ENCODE measurements at regions not wholly inside any gene's neighbourhood (a gene's known extent, or its start where the extent isn't known, plus 50 kb on each side); places are given as distances from the start of the nearest gene placed in this dataset.
"Not testable (repeated sequence)": the region's sequence is repeated elsewhere in the genome, so short reads cannot be mapped to it uniquely, and the experiment has no call there.

DNA sequence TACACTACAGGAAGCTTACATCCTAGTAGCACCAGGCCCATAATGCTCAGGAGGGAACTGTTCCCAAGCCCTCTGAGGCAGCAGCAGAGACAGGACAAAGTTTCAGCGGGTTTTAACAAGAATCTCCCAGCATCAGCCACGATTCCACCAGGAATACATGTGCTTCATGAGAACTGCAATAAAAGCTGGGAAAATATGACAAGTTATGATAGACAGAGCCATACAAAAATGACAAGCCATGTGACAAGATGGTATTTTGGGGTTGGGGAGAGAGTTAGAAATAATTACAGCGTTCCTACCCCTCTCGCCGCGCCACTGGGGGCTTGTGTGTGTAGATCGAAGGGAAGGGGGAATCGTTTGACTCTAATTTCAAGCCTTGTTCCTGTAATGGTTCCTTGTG lies 112.7 kb upstream of the CTBP2 start:
- no peak for DNase-seq (ENCODE audit: low spot score)

DNA sequence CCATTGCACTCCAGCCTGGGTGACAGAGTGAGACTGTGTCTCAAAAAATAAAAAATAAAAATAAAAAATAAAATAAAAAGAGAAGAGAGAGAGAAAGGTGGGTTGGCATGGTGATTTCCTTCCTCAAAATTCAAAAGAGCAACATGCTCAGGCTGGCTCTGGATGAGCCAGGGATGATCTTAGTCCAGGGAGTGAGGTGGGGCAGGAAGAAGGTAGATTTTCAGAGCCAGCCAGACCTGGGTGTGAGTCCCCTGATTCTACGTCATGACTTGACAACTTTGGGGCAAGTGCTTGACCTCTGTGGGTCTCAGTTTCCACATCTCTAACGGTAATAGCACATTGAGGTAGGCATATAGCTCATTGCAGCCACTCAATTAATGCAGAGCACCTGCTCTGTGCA lies 109.4 kb upstream of the CTBP2 start:
- DNase-seq (ENCODE audit: low spot score): no peak

DNA sequence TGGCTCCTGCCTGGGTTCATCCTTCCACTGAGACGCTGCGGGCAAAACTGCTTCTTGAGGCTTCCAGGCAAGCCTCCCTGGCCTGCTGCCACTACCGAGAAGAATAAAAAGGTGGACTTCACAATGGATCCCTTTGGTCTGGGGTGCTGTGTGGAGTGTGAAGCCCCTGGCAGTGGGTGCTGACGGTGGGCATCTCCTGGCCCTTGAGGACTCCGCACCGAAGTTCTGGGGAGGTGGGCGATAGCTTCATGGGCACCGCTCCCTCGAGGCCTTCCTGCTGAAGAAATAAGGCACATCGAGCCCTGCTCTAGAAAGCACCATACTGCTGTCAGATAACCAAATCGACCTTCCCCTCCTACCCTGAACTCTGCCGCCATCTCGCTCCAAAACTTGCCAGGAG lies 106.6 kb upstream of the CTBP2 start:
- no peak for DNase-seq (ENCODE audit: low spot score)

- DNase-seq (ENCODE audit: low spot score): no peak
Observed at GRCh38 chr10:125266541-125266940, 106.2 kb upstream of the CTBP2 start.

DNA sequence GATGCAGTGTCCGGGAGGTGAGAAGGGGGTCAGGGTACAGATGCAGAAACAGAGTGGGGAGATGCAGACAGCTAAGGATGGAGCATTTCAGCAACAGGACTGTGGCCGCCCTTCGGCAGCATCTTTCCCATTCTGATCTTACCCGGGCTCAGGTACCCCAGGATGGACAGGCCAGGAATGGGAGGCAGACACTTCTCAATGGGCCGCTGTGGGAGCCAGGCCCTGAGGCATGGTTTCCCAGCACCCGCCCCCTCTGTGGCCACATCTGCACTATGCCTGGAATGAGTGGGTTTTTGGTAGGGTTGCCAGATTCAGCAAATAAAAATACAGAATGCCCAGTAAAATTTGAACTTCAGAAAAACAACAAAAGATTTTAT lies 105.2 kb upstream of the CTBP2 start:
- DNase-seq (ENCODE audit: low spot score): no peak

DNA sequence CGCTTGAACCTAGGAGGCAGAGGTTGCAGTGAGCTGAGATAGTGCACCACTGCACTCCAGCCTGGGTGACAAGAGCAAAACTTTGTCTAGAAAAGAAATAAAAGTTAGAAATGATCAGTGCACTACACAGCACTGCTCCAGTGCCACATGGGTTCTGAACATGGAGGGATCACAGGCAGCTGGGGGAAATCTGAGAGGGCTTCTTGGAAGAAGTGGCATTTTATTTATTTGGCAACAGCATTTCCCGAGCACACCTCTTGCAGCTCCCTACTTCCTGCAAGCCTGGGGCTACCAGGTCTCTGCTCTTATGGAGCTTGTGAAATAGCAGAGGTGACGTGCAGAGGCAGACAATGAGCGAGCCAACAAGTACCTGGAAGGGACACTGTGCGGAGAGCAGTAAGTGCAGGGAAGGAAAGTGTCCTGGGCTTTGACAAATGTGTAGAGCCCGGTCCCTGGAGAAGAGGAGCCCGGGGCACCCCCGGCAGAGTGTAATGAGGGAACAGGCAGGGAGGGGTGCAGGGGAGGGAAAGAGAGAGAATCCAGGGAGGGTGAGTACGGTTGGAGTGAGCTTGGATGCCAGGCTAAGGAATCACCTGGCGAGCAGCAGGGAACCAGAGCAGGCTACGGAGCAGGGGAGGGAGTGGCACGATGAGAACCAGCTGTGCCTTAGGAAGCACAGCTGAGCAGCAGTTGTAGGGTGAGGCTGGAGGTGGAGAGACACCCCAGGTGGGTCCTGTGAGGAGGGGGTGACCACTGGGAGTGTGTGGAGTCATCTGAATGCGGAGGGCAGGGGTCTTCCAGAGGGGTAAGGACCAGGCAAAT lies 104.6 kb upstream of the CTBP2 start:
- DNase-seq (ENCODE audit: low spot score): no peak

- DNase-seq (ENCODE audit: low spot score): no peak
Observed at GRCh38 chr10:125264091-125264490, 103.7 kb upstream of the CTBP2 start.

GRCh38 chr10:125263551-125263950 lies 103.2 kb upstream of the CTBP2 start:
- DNase-seq (ENCODE audit: low spot score): no peak

GRCh38 chr10:125262920-125263319 lies 102.6 kb upstream of the CTBP2 start:
- DNase-seq (ENCODE audit: low spot score): no peak

DNA sequence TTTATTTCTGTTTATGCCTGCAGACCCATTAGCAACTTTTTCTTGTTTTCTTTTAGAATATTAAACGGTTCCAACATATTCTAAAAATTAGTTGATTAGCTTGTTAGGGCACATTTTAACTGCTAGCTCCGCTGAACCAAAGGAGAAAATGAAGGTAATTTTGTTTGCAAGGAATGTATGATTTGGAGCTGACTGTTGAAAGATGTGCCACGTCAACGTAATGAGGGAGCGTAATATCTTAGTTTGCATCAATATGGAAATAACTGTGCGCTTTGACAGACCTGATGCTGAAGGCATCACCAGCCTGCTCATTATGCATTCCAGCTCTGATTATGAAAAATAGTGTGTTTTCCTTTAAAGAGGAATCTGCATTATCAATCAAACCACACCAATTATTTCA lies 102.0 kb upstream of the CTBP2 start:
- no peak for DNase-seq (ENCODE audit: low spot score)

GRCh38 chr10:125261491-125262186 lies 101.3 kb upstream of the CTBP2 start:
- no peak for DNase-seq (ENCODE audit: low spot score)

GRCh38 chr10:125260260-125260659 lies 99.9 kb upstream of the CTBP2 start:
- DNase-seq (ENCODE audit: low spot score): no peak

GRCh38 chr10:125259651-125260050 lies 99.3 kb upstream of the CTBP2 start:
- DNase-seq (ENCODE audit: low spot score): no peak

DNA sequence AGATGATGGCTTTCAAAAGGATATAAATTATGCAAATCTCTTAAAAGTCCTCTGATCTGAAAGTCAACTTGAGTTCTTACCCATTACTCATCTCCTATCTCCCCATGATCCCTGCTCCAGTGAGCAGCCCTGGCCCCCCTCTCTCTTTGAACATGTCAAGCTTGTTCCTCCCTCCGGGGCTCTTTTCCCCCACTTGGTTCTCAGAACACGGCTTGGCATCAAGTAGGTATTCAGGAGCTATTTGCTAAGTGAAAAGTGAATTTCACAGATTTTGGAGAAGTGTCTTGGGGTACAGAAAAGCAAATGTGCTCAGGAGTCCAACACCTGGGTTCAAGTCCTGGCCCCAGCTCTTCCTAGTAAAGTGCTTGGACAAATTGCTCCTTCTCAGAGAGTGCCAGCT lies 98.3 kb upstream of the CTBP2 start:
- no peak for DNase-seq (ENCODE audit: low spot score)

- DNase-seq (ENCODE audit: low spot score): no peak
Observed at GRCh38 chr10:125257521-125258108, 97.3 kb upstream of the CTBP2 start.

- no peak for DNase-seq (ENCODE audit: low spot score)
Observed at GRCh38 chr10:125256026-125256425, 95.7 kb upstream of the CTBP2 start.

GRCh38 chr10:125252937-125253336 lies 92.6 kb upstream of the CTBP2 start:
- no peak for DNase-seq (ENCODE audit: low spot score)

GRCh38 chr10:125250834-125251233 lies 90.5 kb upstream of the CTBP2 start:
- not testable (repeated sequence) for DNase-seq (ENCODE audit: low spot score)

DNA sequence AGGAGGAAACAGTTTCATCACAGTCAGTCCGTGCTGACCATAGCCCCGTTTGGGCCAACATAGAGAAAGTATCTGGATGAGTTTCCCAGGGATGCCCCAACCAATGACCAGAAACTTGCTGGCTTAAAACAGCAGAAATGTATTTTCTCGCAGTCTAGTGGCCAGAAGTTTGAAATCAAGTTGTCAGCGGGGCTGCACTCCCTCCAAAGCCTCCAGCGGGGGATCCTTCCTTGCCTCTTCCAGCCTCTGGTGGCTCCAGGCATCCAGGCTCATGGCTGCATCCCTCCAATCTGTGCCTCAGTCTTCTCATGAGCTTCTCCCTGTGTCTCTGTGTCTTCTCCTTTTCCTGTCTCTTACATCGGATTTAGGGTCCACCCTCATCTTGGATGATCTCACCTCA lies 89.6 kb upstream of the CTBP2 start:
- DNase-seq (ENCODE audit: low spot score): no peak

DNA sequence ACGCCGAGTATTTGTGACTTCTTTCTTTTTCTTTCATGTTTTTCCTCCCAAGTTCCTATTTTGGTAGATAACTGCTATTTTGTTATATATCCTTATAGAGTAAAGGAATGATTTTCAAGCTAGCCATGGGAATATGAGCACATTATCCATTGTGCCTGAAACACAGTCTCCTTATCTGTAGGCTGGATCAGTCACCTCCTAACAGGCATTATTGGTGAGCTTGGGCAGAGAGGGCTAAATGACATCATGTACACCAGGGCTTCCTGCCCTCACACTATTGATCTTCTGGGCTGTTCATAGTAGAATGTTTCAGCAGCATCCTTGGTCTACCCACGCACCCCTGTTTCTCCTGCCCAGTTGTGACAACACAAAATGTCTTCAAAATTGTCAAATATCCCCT lies 88.1 kb upstream of the CTBP2 start:
- DNase-seq (ENCODE audit: low spot score): no peak

GRCh38 chr10:125247576-125247975 lies 87.2 kb upstream of the CTBP2 start:
- DNase-seq (ENCODE audit: low spot score): no peak

- DNase-seq (ENCODE audit: low spot score): no peak
Observed at GRCh38 chr10:125243532-125244253, 83.3 kb upstream of the CTBP2 start.

DNA sequence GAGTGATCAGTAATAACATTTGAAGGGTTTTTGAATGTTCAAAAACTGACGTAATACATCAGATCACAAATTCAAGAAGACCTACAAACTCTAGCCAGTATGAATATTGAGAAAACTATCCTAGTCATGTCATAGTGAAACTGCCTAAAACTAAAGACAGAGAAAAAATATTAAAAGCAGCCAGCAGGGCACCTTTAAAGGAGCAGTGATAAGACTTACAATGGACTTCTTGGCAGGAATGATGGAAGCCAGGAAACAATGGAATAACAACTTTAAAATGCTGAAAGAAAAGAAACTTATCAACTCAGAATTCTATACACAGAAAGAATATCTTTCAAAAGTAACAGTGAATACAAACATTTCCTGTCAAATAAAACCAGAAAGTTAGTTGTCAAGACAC lies 78.3 kb upstream of the CTBP2 start:
- no peak for DNase-seq (ENCODE audit: low spot score)
